Activated CD8-positive, alpha-beta T cell treated with anti-CD3 and anti-CD28 coated beads, Interleukin-2, amount 10 ng/mL, durations not matched to agents 7 days and 5 days (primary cell): ENCODE measurements at regions not wholly inside any gene's neighbourhood (a gene's known extent, or its start where the extent isn't known, plus 50 kb on each side); places are given as distances from the start of the nearest gene placed in this dataset.

Experiments
- ATAC-seq: fragments of 150-1000 bp; cut with Tn5 transposase; one replicate; pipeline ENCODE4 v1.10.0; 2021; ENCODE audit warnings: moderate library complexity
- CTCF ChIA-PET: fragments of 350-600 bp; sonication (Branson Sonifier 250); formaldehyde crosslinking; loops from one replicate; lab custom pipeline; 2021; ENCODE audit warnings: antibody characterized with exemption; lab: Charles Lee
- POLR2A ChIA-PET: fragments of 350-600 bp; sonication (Branson Sonifier 250); formaldehyde crosslinking; loops from one replicate; lab custom pipeline; 2021; ENCODE audit warnings: antibody characterized with exemption; lab: Charles Lee
- DNase-seq: peaks from one replicate; pipeline ENCODE4 v3.0.0-alpha.2; 2020
- H3K27ac Mint-ChIP-seq: one replicate; pipeline ENCODE4 v1.8.0; 2021; ENCODE audit warnings: mild to moderate bottlenecking, mixed read lengths
- H3K27me3 Mint-ChIP-seq: one replicate; pipeline ENCODE4 v1.8.0; 2021; ENCODE audit warnings: low read depth, mixed read lengths
- H3K36me3 Mint-ChIP-seq: one replicate; pipeline ENCODE4 v1.8.0; 2021; ENCODE audit warnings: low read depth, mixed read lengths
- H3K4me1 Mint-ChIP-seq: one replicate; pipeline ENCODE4 v1.8.0; 2021; ENCODE audit warnings: low read depth, mixed read lengths
- H3K4me3 Mint-ChIP-seq: one replicate; pipeline ENCODE4 v1.8.0; 2021; ENCODE audit warnings: mild to moderate bottlenecking, mixed read lengths
- H3K9me3 Mint-ChIP-seq: one replicate; pipeline ENCODE4 v1.8.0; 2022; ENCODE audit warnings: mixed read lengths; ENCODE audit not compliant: insufficient read depth

DNA sequence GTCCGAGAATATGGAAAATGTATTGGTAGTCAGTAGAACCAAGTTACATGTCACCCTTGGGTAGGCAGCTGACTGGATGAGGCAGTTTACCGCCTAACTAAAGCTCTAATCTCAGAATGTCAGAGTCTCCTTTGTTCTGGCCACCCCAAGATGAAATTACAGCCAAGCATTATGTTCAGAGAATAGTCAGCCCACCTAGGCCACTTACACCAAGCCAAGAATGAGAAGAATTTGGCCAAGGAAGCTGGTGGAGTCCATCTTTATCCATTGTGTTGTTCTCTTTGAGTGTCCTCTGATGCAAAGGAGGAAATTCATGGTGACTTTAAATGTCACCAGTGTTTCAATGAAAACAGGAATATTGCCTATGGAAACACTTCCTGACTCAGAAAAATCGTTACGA lies 275.1 kb upstream of the MAP3K1 start:
- DNase-seq (no peak), ATAC-seq (no peak)
- H3K27ac Mint-ChIP-seq = no peak overlapping the region
- POLR2A ChIA-PET = no interaction called here
- H3K36me3 Mint-ChIP-seq = no peaks in the 10 kb centered on the region
- no peak overlapping the region for H3K4me3 Mint-ChIP-seq
- H3K27me3 Mint-ChIP-seq = peaks cover 7% of the 10 kb centered on the region
- peaks cover 2% of the 10 kb centered on the region for H3K4me1 Mint-ChIP-seq
- CTCF ChIA-PET = interaction anchor here (1.2 to 1.4 kb wide), 2 partner anchors 9 to 298 kb away, joined by 3 to 5 read pairs; no protein-coding TSS in a partner anchor
- no peaks in the 10 kb centered on the region for H3K9me3 Mint-ChIP-seq

DNA sequence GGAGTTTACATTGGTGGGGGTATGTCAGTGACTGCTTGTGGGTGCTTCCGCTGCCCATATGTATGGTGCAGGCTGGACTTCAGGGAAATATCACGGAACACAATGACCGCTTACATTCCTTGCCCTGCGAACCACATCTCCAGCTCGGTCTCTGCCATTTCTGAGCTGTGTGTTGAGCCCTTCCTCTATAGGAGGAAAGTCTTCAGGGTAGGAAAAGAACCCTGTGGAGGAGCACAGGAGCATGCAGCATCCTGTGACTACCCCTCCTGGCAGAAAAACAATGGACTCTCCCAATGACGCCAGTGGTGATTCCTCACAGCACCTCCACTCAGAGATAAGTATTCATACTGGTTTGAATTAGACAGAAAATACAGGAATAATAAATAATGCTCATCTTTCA lies 276.8 kb upstream of the MAP3K1 start:
- ATAC-seq (no peak), DNase-seq (no peak)
- CTCF ChIA-PET = no interaction called here
- H3K4me1 Mint-ChIP-seq = peaks cover 2% of the 10 kb centered on the region
- H3K9me3 Mint-ChIP-seq = no peaks in the 10 kb centered on the region
- no peak overlapping the region for H3K27ac Mint-ChIP-seq
- H3K27me3 Mint-ChIP-seq = peaks cover 7% of the 10 kb centered on the region
- H3K4me3 Mint-ChIP-seq = no peak overlapping the region
- no peaks in the 10 kb centered on the region for H3K36me3 Mint-ChIP-seq
- POLR2A ChIA-PET = no interaction called here

- DNase-seq = no peak
- no peaks in the 10 kb centered on the region for H3K27me3 Mint-ChIP-seq
- H3K4me3 Mint-ChIP-seq = no peak overlapping the region
- no peaks in the 10 kb centered on the region for H3K4me1 Mint-ChIP-seq
- CTCF ChIA-PET = no interaction called here
- H3K27ac Mint-ChIP-seq = no peak overlapping the region
- no peak for ATAC-seq
- H3K36me3 Mint-ChIP-seq = no peaks in the 10 kb centered on the region
- H3K9me3 Mint-ChIP-seq = no peaks in the 10 kb centered on the region
- POLR2A ChIA-PET = no interaction called here
Measured at GRCh38 chr5:56535347-56535746, 280.0 kb upstream of the MAP3K1 start.

- Mint-ChIP-seq H3K9me3 (no peaks in the 10 kb centered on the region), H3K4me1 (no peaks in the 10 kb centered on the region), H3K27ac (no peak overlapping the region), H3K4me3 (no peak overlapping the region), H3K36me3 (no peaks in the 10 kb centered on the region), H3K27me3 (no peaks in the 10 kb centered on the region)
- no peak for ATAC-seq
- no peak for DNase-seq
- POLR2A ChIA-PET = interaction anchor here (0.6 kb wide), 1 partner anchor 367 kb away, joined by 3 read pairs; no protein-coding TSS in a partner anchor
- CTCF ChIA-PET = no interaction called here
Measured at GRCh38 chr5:56534102-56534829, 281.1 kb upstream of the MAP3K1 start.

DNA sequence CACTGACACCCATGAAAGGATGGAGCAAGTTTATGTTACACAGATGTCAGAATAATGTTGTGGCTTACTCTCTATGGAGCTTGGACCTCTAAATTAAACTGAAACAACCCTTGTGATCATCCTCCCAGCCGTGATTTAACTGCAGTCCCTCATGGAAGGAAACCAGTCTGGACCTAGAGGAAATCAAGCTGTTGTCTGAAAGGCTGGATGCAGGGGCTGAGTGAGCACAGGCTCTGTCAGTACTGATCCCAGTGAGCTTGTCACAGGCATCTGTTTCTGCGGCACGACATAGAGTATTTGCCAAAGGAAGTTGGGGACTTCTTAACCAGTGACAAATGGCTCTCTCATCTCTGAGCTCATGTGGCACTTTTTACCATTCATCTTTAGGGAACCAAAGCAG lies 282.9 kb upstream of the MAP3K1 start:
- H3K4me1 Mint-ChIP-seq = no peaks in the 10 kb centered on the region
- ATAC-seq = no peak
- DNase-seq = no peak
- no peaks in the 10 kb centered on the region for H3K36me3 Mint-ChIP-seq
- H3K9me3 Mint-ChIP-seq = no peaks in the 10 kb centered on the region
- no peaks in the 10 kb centered on the region for H3K27me3 Mint-ChIP-seq
- H3K4me3 Mint-ChIP-seq = no peak overlapping the region
- ChIA-PET POLR2A (no interaction called here), CTCF (interaction anchor here (0.6 kb wide), 1 partner anchor 1207 kb away, joined by 3 read pairs; no protein-coding TSS in a partner anchor)
- no peak overlapping the region for H3K27ac Mint-ChIP-seq

- CTCF ChIA-PET = interaction anchor here (1.1 kb wide), 1 partner anchor 10 kb away, joined by 5 read pairs; no protein-coding TSS in a partner anchor
- H3K4me3 Mint-ChIP-seq = no peak overlapping the region
- ATAC-seq = no peak
- POLR2A ChIA-PET = interaction anchor here (0.6 to 0.7 kb wide), 2 partner anchors 131 to 249 kb away, joined by 3 read pairs; no protein-coding TSS in a partner anchor
- H3K27ac Mint-ChIP-seq = no peak overlapping the region
- H3K4me1 Mint-ChIP-seq = no peaks in the 10 kb centered on the region
- H3K36me3 Mint-ChIP-seq = no peaks in the 10 kb centered on the region
- no peaks in the 10 kb centered on the region for H3K9me3 Mint-ChIP-seq
- no peaks in the 10 kb centered on the region for H3K27me3 Mint-ChIP-seq
- DNase-seq = no peak
Measured at GRCh38 chr5:56530626-56531138, 284.7 kb upstream of the MAP3K1 start.

DNA sequence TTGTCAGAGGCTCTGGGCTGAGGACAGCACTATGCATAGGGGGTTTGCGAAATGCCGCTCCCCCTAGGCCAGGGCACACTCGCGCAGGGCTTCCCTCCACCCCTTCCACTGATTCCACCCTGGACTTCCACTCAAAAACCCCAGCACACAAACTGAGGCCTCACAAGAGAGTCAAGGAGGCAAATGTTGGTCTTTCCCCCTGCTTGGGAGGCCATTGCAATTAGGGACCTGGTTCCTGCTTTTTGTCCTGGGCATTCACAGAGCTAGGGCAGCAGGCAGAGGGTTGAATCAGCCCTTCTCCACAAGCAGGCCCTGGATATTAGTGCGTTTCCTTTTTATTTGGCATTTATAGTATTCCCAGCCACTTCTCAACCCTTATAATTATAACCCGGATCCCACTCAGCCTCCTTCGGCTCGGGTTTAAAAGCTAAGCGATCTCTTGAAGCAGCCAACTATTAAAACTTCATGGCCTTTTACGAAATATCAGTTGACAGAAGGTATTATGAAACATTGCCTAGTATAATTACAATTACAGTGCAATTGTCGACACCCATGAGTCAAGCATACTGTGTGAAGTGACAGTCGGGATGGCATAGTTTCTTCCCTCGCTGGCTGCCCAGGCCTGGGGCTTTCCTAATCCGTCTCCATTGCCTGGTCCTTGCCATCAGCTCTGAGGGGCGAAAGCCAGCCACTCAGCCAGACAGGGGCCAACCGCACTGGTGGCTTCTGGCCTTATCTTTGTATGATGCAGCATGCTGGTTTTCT lies 285.5 kb upstream of the MAP3K1 start:
- Mint-ChIP-seq H3K9me3 (no peaks in the 10 kb centered on the region), H3K4me3 (no peak overlapping the region), H3K27me3 (no peaks in the 10 kb centered on the region), H3K36me3 (no peaks in the 10 kb centered on the region), H3K27ac (no peak overlapping the region), H3K4me1 (no peaks in the 10 kb centered on the region)
- ChIA-PET POLR2A (interaction anchor here (0.6 kb wide), 1 partner anchor 248 kb away, joined by 3 read pairs; no protein-coding TSS in a partner anchor), CTCF (no interaction called here)
- DNase-seq = no peak
- ATAC-seq = no peak

GRCh38 chr5:56527174-56527573 lies 288.2 kb upstream of the MAP3K1 start:
- no peak overlapping the region for H3K27ac Mint-ChIP-seq
- H3K9me3 Mint-ChIP-seq = no peaks in the 10 kb centered on the region
- POLR2A ChIA-PET = no interaction called here
- no peaks in the 10 kb centered on the region for H3K36me3 Mint-ChIP-seq
- no peak overlapping the region for H3K4me3 Mint-ChIP-seq
- ATAC-seq = no peak
- no peak for DNase-seq
- H3K4me1 Mint-ChIP-seq = no peaks in the 10 kb centered on the region
- H3K27me3 Mint-ChIP-seq = no peaks in the 10 kb centered on the region
- CTCF ChIA-PET = no interaction called here

DNA sequence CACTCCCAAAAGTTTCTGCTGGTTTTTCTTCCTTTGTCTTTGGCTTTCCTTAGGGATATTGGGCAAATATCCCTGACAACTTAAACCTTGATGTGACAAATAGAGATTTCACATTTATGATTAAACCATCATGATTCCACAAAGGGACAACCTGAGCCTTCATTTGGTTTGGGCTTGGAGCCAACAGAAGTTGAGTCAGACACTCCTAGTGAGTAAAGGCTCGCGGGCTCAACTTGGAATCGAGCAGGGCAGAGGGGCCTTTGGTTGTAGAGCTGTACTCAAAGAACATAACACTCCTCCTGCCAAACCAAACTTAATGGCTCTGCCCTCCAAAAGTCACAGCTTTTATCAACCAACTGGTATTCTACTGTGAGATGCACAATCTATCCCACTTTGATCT lies 290.2 kb upstream of the MAP3K1 start:
- POLR2A ChIA-PET = no interaction called here
- Mint-ChIP-seq H3K36me3 (no peaks in the 10 kb centered on the region), H3K4me1 (no peaks in the 10 kb centered on the region), H3K27me3 (no peaks in the 10 kb centered on the region), H3K27ac (no peak overlapping the region), H3K9me3 (no peaks in the 10 kb centered on the region), H3K4me3 (no peak overlapping the region)
- ATAC-seq = no peak
- CTCF ChIA-PET = no interaction called here
- no peak for DNase-seq

DNA sequence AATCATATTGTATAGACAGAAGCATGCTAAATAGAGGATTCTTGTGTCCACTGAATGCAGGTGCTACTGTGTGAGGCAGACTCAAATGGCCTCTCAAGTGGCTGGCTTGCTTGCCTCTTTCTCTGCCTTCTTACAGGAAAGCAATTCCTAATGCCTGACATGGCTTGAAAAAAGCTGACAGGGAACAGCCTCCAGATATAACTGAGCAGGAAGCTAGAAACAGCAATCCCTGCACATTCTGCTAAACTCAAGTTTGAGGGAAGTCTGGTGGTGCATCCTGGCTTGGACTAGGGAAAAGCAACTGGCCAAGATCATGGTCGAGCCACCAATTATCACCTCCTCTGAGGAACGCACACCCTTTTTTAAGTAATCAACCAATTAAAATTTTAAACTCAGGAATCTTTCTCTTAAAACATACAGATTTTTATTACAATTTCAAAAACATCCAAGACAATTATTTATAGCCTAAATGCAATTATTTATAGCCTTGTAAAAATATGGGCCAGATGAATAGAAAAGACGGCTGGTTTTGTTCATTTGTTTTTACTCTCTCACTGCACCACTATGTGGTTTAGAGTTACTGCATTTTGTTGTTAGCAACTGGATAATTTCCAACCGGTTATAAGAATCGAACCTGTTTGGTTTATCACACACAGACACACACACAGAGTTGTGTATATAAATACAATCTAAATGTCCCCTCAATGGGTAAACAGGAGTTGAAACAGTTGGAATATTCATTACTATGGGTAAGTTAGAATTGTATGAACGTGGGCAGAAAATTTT lies 290.9 kb upstream of the ANKRD55 start:
- POLR2A ChIA-PET = no interaction called here
- no peak for DNase-seq
- no peak for ATAC-seq
- H3K27ac Mint-ChIP-seq = no peak overlapping the region
- CTCF ChIA-PET = no interaction called here
- H3K36me3 Mint-ChIP-seq = no peaks in the 10 kb centered on the region
- no peaks in the 10 kb centered on the region for H3K27me3 Mint-ChIP-seq
- H3K9me3 Mint-ChIP-seq = no peaks in the 10 kb centered on the region
- no peak overlapping the region for H3K4me3 Mint-ChIP-seq
- no peaks in the 10 kb centered on the region for H3K4me1 Mint-ChIP-seq

DNA sequence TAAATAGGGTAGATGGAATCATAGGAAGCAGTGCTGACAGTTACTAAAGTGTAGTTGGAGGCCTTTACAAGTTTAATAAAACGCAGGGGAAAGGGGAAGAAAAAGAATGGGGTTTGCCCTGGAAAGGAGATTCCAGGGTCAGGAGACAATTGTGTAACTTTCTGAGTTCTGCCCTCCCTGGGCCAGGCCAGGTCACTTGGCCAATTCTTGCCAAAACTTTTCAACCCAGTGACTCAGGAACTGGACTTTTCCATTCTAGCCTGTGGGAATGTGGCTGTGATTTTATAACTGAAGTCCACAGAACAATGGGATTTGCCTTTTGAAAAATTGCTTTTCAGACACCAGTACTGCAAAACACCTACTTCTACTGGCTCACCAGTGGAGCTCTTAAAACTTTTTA lies 289.8 kb upstream of the ANKRD55 start:
- Mint-ChIP-seq H3K36me3 (no peaks in the 10 kb centered on the region), H3K4me1 (no peaks in the 10 kb centered on the region), H3K4me3 (no peak overlapping the region), H3K27ac (no peak overlapping the region), H3K27me3 (no peaks in the 10 kb centered on the region), H3K9me3 (no peaks in the 10 kb centered on the region)
- CTCF ChIA-PET = no interaction called here
- no peak for ATAC-seq
- POLR2A ChIA-PET = no interaction called here
- no peak for DNase-seq
